Peyer's patch (tissue), 4 donors: ENCODE measurements at regions not wholly inside any gene's neighbourhood (a gene's known extent, or its start where the extent isn't known, plus 50 kb on each side); places are given as distances from the start of the nearest gene placed in this dataset.

ENCODE experiments used
- POLR2A ChIP-seq, 2 donors: fragments of 450-650 bp; IDR thresholded peaks; one replicate each; pipeline ENCODE4 v1.5.1; 2017; ENCODE audit warnings: antibody characterized with exemption in 2 of 2, mild to moderate bottlenecking in 2 of 2, moderate library complexity in 2 of 2
- TF ChIP-seq, protein P1 (sequence below), 6 experiments: fragments of 450-650 bp in 4 of 6; fragments of 200-600 bp in 2 of 6; sonication (generic) in 1 of 6; IDR thresholded peaks; one replicate each; pipeline ENCODE4 v1.5.1; 2017 to 2019; ENCODE audit warnings: antibody characterized with exemption in 6 of 6, mild to moderate bottlenecking in 3 of 6, moderate library complexity in 1 of 6

DNA sequence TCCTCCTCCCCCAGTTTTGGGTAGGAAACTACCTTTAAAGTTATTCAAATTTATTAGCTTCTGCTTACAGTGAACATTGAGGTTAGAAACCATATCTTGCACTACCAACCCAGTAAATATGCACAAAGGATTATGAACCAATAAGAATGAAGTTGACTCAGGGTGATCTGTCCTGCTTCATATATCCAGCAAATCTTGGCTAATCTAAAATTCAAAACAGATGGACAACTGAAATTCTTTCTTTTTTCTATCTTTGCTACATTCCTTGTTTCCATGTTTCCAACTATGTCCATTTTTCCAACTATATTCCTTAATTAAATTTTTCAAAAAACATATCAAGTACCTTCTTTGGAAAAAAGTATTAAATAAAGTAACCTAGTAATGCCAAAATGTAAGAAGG is 149.3 kb downstream of the FAM124B start:
- TF ChIP-seq, protein P1, sequence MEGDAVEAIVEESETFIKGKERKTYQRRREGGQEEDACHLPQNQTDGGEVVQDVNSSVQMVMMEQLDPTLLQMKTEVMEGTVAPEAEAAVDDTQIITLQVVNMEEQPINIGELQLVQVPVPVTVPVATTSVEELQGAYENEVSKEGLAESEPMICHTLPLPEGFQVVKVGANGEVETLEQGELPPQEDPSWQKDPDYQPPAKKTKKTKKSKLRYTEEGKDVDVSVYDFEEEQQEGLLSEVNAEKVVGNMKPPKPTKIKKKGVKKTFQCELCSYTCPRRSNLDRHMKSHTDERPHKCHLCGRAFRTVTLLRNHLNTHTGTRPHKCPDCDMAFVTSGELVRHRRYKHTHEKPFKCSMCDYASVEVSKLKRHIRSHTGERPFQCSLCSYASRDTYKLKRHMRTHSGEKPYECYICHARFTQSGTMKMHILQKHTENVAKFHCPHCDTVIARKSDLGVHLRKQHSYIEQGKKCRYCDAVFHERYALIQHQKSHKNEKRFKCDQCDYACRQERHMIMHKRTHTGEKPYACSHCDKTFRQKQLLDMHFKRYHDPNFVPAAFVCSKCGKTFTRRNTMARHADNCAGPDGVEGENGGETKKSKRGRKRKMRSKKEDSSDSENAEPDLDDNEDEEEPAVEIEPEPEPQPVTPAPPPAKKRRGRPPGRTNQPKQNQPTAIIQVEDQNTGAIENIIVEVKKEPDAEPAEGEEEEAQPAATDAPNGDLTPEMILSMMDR (IDR thresholded peaks at IDR 0.05), result no peak
- no peak for TF ChIP-seq POLR2A (IDR thresholded peaks at IDR 0.05)
